OCI-LY3 (cell line): ENCODE measurements at regions not wholly inside any gene's neighbourhood (a gene's known extent, or its start where the extent isn't known, plus 50 kb on each side); places are given as distances from the start of the nearest gene placed in this dataset.
A peak's percentile ranks its signal among the peaks of the same experiment; 100 is the strongest.
"Not testable (repeated sequence)": the region's sequence is repeated elsewhere in the genome, so short reads cannot be mapped to it uniquely, and the experiment has no call there.

ENCODE experiments used
- CTCF ChIP-seq: fragments of 200-600, 300-600 bp; sonication (generic); IDR thresholded peaks from 2 replicates; pipeline ENCODE4 v1.5.1; 2014; ENCODE audit warnings: antibody characterized with exemption, low read length, low read depth
- EZH2phosphoT487 ChIP-seq: fragments of 200-600 bp; shearing (Covaris generic); IDR thresholded peaks from 2 replicates; pipeline ENCODE4 v1.6.1; 2018; ENCODE audit warnings: antibody characterized with exemption, mixed run types, low read depth

- TF ChIP-seq CTCF, result peak; percentile 38
- TF ChIP-seq EZH2phosphoT487, result not testable (repeated sequence)
These were observed 228.4 kb upstream of the PRSS1 start for GRCh38 chr7:142520885-142521284.
